NCI-H460 (cell line): ENCODE measurements at regions not wholly inside any gene's neighbourhood (a gene's known extent, or its start where the extent isn't known, plus 50 kb on each side); places are given as distances from the start of the nearest gene placed in this dataset.
A peak's percentile ranks its signal among the peaks of the same experiment; 100 is the strongest.
"Not testable (repeated sequence)": the region's sequence is repeated elsewhere in the genome, so short reads cannot be mapped to it uniquely, and the experiment has no call there.

ENCODE experiments used
- DNase-seq: peaks from one replicate; pipeline ENCODE4 v3.0.0-alpha.2; 2016; ENCODE audit warnings: low read depth; ENCODE audit errors: extremely low read depth

DNA sequence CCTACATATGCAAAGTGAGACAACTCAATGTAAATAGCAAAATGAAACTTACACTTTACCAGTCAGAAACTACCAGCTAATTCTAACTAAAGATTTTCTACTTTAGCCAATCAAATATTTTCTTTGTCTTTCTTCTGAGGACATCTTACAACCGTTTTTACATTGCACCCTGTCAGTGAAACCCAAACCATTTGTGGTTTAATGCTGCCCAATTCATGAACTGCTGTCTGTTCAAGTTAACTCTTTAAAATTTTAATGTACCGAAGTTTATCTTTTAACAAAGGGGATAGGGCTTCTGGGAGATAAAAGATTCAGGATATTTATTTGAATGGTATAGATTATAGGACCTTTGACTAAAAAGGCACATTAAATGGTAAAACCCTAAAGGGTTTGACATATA lies 121.3 kb upstream of the HDDC2 start:
- no peak for DNase-seq

DNA sequence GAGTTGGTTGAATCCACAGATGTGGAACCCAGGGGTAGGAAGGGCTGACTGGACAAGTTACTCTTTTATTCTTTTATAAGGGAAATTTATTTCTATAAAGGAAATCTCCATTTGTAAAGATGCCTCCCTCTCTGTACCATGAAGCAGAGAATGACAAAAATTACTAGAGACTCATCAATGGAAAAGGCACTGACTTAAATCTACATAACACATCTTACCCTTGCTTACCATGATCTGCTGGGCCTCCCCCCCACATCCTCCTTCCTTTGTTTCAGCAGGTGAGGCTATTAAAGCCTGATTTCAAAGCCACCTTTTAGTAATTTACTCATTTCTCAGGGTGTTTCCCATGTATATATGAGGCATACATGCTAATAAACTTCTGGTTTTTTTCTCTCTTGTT lies 130.2 kb upstream of the HDDC2 start:
- DNase-seq: no peak

DNA sequence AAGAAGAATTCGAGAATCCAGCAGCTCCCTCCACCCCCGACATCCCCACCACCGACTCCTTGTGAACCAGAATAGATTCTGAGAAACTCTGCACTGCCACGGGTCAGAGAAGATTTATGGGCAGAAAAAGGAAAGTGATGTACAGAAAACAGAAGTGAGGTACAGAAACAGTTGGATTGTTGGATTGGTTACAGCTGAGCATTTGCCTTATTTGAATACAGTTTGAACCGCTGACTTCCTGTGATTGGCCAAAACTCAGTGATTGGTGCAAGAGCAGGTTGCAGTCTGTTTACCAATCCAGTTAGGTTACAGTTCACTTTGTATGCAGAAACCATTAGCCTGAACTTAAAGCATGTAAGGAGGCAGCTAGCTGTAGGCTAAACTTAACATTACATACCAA lies 131.2 kb upstream of the HDDC2 start:
- no peak for DNase-seq

DNA sequence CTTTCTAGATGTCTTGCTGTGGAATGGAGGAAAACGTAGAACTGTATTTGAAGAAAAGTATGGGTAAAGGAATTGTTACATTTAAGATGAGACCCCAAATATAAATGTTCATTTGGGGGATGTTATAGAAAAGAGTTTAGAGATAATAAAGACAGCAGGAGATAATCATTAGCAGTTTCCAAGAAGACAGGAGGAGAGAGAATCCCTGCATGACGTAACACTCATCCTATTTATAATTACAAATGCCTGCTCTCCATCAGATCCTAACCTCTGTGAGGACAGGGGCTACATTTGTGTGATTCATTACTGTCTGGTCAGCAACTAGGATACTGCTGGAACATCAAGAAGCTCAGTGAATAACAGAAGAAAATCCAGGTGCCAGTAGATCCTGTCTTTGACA lies 133.0 kb upstream of the HDDC2 start:
- no peak for DNase-seq

DNA sequence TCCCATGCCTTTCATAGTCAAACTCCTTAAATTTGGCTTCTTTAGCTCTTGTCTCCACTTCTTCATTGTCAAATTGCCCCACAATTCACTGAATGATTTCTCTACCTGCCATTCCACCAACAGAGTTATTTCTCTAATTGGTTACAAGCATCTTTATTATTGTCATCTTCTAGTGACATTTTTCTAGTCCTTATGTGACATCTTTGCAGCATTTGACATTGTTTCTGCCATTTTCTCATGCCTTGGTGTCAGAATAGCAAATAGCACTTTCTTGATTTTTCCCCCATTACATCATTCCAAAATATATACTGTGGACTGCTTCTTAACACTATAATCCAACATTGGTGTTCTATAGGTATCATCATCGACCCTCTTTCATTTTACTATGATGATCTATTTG lies 137.7 kb upstream of the HDDC2 start:
- DNase-seq: no peak

DNA sequence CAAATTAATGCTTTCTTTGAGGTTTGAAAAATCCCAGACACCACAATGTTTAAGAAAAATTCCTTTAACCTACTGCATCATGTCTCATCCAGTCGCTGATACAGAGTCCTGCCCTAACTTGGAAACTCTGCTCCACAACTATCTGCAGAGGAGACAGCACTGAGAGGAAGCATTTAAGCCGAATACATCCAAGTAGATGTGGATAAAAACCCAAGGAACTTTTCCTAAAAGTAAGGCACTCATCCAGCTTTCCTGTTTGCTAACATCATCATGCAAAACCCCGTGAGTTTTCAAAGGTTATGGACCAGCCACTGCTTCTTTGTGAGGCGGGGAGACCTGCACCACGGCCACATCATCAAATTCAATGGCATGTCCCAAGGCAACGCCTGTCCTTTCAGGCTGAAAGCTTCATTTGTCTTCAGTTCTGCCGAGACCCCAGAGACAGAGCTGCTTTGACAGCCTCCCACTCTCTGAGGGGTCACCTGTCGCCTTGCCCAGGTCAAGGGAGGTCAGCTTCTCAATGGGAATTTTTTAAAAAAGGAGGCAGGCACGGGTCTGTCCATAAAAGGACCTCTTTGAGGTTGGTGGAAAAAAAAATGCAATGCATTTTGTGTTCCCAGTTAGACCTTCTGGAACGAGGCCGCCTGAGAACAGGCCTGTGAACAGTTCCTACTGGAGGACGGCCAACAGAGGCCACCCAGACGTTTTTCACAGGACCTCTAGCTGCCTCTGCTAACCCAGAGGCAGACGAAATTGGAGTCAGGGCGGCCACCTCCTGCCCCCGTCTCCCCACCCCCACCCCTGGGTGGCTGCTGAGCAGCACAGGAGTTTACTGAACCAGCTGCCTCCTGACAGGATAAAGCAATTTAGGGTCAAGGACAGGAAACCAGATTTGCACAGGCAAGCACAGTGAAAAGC lies 142.5 kb upstream of the HDDC2 start:
- DNase-seq: no peak

DNA sequence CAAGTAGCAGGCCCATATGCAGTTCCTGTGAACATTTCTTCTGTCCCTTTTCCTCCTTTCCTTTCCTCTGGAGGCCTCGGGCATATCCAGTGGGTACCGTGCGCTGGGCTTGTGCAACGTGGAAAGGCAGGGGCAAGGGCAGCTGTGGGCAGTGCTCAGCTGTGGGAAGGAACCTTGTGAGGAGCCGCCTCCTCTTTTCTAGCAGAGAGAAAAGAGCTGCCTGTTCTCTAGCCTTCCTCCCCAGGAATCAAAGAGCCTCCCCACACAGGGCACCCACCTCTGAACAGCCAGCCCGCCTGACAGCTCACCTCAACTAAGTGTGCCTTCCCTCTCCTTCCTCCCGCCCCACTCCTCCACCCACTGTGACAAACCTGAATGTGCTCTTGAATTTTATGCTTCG lies 143.3 kb upstream of the HDDC2 start:
- no peak for DNase-seq

DNA sequence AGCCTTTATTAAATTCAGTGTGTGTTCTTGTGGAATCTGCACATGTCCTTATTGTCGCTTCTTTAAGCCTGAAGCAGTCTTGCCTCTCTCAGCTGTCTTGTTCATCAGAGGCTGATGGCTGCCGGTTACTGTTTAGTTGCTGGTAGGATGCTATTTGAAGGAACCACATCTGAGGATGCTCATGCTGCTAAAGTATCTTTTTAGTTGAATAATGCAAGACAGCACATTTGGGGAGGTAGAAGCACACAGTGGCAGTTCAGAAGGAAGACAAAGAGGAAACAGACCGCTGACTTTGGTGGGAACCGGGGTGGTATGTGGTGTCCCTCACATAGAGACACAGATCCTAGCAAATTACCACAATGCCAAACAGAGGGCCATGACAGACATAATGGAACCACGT lies 144.2 kb upstream of the HDDC2 start:
- no peak for DNase-seq

DNA sequence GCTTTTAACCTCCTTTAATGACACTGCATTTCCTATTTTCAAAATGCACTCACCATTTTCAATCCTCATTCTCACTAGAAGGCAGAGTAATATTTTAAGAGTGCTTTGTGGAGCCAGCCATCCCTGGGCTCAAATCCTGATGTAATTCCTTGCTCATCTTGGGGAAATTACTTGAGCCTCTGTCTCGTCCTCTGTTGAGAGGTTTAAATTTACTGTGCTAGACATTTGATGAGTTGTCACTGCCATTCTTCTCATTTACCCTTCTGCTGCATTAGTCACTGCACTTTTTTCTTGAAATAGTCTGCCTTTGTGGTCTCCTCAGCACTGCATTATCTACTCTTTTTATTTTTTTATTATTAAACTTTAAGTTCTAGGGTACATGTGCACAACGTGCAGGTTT lies 150.0 kb upstream of the HDDC2 start:
- no peak for DNase-seq

DNA sequence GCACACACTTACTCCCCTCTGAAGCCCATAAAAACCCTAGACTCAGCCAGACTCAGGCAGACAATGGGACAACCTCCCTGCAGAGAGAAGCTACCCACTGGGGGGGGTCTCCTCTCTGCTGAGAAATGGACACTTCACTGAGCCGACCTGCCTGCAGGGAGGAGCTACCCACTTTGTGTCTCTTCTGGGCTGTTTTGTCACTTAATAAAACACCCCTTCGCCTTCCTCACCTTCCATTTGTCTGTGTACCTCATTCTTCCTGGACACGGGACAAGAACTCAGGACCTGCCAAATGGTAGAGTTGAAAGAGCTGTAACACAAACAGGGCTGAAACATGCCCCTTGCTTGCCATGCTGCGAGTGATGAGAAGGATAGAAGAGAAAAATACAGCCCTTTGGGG lies 151.7 kb upstream of the HDDC2 start:
- DNase-seq: no peak

DNA sequence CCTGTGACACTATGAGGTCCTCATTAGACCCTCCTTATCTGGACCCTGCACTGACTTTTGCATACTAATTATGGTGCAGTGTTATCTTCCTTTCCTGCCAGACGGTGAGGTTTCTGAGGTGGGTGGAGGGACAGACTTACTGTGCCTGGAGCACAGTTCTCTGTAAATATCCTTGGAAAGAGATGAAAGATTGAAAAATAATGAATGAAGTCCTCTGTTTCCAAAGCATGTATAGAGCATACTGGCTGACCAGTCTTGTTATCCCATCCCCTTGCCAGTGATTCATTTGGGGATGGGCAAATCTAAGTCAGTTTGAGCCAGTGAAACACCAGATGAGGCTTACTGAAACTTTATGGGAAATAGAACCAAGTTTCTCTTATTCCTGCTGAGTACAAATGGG lies 152.6 kb upstream of the HDDC2 start:
- DNase-seq: no peak

DNA sequence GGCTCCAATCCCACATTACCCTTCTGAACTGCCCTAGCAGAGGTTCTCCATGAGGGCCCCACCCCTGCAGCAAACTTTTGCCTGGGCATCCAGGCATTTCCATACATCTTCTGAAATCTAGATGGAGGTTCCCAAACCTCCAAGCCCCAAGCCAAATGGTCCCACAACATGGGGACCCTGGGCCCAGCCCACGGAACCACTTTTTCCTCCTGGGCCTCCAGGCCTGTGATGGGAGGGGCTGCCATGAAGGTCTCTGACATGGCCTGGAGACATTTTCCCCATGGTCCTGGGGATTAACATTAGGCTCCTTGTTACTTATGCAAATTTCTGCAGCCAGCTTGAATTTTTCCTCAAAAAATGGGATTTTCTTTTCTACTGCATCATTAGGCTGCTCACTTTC lies 156.7 kb upstream of the HDDC2 start:
- DNase-seq: not testable (repeated sequence)

DNA sequence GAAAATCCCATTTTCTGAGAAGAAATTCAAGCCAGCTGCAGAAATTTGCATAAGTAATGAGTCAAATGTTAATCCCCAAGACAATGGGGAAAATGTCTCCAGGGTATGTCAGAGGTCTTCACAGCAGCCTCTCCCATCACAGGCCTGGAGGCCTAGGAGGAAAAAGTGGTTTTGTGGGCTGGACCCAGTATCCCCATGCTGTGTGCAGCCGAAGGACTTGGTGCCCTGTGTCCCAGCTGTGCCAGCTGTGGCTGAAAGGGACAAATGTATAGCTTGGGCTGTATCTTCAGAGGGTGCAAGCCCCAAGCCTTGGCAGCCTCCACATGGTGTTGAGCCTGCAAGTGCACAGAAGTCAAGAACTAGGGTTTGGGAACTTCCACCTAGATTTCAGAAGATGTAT lies 163.6 kb upstream of the HDDC2 start:
- DNase-seq: not testable (repeated sequence)

DNA sequence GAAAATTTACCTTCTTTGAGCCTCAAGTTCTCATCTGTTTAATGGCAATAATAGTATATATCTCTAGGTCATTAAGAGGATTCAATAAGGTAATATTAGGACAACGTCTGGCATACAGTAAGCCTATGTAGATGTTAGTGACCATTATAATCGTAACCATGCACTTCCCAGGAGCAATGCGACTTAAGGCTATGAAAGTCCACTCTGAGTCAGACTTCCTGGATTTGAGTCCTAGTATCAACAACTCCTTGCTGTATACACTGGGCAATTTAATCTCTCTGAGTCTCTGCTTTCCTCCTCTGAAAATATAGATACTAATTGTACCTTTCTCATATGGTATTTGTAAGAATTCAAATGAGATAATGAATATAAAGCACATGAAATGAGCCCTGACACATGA lies 168.1 kb upstream of the HDDC2 start:
- no peak for DNase-seq

DNA sequence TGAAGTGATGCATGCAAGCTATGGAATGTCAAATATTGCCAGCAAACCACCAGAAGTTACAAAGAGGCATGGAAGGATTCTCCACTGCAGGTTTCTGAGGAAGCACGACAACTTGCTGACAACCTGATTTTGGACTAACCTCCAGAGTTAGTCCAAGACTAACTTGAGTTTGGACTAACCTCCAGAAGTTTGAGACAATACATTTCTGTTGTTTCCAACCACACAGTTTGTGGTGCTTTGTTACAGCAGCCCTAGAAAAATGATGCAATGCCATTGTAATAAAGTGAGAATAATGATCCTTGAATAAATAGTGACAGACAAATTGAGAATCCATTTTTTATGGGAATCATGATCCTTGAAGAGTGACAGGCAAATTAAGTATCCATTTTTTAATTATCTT lies 169.9 kb upstream of the HDDC2 start:
- DNase-seq: peak; percentile 21

DNA sequence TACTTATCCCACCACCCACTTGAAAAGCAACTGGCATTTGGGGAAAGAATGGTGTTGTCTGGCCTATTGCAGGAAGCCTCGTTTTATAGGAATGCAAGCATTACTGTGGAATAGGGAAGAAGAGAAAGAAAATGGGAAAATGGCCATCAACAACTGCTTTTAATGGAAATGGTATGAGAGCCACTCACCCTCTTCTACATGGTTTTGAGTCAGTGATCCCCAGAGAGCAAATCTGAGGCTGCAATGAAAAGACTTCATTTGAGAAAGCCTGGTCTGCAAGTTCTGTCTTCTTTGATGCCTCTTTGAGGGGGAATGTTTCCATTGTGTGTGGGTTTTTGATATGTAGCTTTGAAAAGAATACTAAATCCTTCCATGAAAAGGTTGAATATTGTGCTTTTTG lies 172.3 kb upstream of the HDDC2 start:
- no peak for DNase-seq

DNA sequence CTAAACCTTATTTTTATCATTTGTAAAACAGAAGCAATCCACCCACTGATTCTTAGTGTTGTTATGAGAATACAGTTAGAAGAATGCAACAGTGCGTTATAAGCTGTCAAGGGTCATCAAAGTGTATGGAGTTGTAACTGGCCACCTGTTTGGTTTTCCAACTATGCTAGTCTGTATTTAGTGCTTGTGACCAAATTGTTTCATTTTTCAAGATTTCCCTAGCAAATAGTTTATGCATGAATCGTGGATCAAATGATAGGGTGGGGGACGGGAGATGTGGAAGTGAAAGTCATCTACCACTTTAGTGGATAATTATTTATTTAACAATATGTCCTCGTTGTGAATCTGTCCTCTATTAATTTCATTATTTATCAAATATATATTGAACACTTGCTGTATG lies 175.4 kb upstream of the HDDC2 start:
- no peak for DNase-seq

DNA sequence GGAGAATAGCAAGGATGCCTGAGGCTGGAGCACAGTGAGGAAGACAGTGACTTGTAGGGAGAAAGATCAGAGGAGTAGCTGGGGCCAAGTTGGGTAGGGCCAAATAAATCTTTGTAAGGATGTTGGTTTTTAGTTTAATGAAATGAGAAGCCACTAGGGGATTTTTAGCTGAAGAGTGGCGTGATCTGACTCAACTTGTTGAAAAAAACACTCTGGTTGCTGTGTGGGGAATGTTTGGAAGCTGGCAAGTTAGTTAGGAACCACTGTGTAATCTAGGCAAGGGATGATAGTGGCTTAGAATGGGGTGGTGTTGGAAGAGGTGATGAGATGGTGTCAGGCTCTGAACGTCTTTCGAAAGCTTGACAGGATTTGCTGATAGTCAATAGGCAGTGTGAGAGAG lies 176.1 kb upstream of the HDDC2 start:
- no peak for DNase-seq

DNA sequence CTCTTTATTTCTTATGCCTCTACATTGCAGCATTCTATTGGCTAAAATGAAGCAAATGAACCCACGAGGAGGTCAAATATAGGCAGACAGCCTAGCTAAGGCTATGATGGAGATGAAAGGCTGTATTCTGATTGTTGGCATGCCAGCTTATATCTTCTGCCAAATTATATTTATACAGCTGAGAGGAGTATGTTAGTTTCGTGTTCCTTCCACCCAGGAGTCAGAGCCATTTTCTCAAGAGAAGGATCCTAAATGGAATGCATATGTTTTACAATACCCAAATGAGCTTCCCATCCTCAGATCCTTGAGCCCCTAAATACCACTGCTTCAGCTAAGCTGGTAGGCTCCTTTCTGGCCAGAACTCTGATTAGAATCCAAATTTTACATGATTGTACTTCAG lies 178.4 kb upstream of the HDDC2 start:
- no peak for DNase-seq

DNA sequence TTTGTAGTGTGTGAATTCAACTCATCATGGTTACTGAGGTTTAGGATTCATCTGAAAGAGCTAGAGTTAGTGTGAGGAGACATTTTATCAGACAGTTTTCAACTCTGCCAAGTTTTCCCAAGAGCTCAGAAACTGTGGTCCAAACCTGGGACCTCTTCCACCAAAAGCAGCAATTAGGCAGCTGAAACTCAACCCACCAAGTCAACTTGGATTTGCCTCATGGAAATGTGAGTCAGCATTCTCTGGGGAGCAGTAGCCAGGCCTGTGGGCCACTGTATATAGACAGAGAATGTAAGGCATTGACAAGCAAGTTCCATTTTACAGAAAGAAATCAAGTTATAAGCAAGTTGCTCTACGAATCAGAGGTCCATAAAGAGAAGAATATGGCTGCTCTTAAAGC lies 178.8 kb upstream of the HDDC2 start:
- DNase-seq: no peak

DNA sequence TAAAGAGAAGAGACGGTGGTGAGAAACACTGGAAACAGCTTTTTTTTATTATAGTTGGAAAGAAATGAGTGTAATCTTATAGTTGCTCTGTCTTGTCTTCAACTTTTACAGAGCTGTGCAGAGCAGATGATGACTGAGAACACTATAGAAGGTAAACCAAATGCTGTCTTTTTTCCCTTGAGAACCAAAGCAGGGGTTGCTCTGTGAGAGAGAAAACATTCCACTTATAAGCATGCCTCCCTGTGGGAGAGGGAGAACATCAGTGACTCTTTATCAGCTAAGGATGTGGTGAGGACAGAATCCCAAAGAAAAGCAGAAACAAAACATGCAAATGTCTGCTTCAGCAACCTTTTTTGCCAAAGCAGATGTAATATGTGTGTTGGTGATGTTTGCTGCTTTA lies 179.3 kb upstream of the HDDC2 start:
- DNase-seq: no peak

DNA sequence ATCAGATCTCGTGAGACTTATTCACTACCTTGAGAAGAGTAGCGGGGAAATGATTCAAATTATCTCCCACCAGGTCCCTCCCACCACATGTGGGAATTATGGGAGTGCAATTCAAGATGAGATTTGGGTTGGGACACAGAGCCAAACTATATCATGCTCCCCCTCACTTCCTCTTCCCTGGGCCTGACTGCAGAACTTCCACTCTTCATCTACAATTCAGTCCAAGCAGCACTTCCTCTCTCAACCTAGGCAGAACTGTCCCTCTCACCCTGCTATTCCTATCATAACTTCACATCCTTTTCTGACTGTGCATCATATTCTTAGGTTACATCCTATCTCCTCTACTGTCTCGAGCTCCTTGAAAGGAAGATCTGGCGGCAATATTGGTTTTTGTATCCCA lies 184.0 kb upstream of the HDDC2 start:
- DNase-seq: no peak

DNA sequence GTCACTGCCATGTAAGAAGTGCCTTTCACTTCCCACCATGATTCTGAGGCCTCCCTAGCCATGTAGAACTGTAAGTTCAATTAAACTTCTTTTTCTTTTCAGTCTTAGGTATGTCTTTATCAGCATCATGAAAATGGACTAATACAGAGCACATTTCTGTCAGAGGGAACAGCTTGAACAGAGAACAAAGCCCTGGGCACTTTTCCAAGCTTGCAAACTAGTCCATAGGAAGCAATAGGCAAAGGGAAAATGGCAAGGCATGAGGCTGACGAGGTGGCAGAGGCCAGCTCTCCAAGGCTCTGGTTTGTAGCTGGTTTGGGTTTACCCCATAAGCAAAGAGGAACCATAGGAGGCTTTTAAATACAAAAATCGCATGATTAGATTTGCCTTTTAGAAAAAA lies 185.1 kb upstream of the HDDC2 start:
- DNase-seq: no peak
